CD4-positive, alpha-beta T cell treated with Interleukin-2 at 100 ng/mL for 4 hours (primary cell): ENCODE measurements at regions not wholly inside any gene's neighbourhood (a gene's known extent, or its start where the extent isn't known, plus 50 kb on each side); places are given as distances from the start of the nearest gene placed in this dataset.

ENCODE experiments used
- DNase-seq: peaks from one replicate; pipeline ENCODE4 v3.0.0-alpha.2; 2020; ENCODE audit warnings: low spot score

DNA sequence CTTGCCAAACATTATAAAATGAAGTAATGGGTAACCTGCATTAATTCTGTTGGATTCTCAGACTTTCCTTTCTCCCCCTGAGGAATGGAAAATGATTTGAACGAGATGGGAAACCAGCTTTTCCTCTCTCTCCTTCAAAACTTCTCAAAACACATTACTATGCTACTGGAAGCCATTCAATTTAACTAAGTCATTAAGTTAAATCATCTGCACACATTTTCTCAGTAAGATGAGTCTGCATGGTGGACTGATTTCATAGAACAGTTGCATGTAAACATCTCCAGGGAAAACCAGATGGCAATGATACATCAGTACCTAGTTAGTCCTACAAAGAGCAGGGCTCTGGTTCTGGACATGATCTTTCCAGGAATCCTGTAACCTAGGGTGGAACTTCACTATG is 59.9 kb downstream of the BMP4 start:
- no peak for DNase-seq

DNA sequence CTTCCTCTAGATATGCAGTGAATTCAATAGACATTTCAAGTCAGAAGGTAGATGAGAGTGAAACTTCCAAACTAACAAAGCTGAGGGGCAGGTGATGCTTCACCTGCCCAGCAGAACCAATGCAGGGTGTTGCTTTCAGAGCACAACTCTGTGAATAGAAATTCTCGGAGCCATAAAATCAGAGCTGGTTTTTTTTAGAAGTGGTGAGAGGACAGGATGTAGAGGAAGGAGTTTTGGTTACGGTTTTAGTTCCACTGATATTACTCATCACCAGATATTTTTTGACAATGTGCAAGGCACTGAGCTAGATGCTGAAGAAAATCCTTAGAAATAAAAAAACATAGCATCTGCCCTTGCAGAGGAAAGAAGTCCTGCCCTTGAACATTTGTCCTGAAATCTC is 62.2 kb downstream of the BMP4 start:
- DNase-seq, result no peak

DNA sequence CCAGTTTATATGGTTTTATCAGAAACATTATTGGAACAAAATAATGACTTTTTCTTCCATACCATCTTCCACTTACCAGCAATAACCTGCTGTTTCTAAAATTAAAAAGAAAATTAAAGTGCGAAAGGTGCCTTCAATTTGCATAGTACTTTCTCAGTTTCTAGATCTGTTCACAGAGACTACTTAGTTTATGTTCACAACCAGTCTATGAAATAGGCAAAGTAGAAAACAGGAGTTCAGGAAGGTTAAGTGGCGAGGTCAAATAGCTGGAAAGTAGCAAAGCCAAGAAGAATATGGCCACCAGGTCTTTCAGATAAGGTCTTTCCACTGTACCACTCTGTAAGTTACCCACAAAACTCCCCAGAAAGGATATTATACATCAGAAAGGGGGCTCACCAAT is 63.3 kb downstream of the BMP4 start:
- DNase-seq, result no peak

DNA sequence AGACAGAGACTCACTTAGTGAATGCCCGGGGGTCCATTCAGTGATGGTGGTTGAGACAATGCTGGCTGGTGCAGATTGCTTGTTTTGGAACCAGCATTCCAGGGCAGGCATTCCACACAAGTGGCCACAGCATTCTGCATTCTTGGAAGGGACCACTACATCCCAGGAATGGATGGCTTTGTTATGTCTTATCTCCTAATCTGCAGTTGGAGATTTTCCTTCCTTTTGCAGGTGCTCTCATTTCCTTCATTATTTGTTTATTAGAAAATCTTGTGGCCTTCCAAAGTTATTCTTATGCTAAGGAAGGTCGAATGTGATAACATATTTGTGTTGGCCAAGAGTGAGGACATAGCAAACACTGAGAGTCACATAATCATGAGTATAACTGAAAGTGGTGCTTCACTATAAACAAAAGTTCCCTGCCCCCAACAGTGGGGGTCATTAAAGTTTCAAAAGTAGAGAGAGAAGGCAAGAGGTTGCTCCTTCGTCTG is 66.0 kb downstream of the BMP4 start:
- DNase-seq, result no peak

DNA sequence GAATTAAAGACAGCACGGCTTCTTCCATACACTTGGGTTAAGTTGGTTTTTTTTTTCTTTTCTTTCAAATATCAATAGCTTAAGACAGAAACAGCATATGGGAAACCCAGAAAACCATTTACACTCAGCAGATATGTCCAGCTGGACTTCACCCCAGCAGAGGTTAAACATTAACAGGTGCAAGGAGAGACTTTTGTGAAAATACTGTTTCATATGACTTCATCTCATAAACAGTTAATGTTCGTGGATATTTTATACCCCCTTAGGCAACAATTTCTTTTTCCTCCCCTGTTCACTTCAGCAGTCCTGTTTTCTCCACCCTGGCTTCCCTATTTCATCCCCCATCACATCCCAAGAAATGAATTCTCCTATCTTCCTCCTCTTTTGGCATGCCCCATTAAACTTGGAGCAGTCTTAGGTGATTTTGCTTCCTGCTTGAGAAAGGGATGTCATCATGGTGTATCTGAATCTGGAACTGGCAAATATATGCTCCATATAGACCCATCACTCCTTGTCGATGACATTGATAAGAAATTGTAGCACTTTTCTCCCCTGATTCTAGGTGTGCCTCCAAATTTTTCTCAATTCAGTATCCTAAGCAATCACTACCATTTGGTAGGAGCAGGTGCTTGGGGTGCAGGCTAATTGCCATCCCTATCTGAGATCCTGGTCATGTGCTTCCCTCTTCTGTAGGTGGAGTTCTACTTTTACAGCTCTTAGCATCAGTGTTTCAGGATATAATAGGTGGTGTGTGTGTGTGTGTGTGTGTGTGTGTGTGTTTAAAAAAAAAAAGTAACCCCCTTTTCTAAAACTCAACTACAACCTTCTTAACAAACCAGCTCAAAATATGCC is 67.9 kb downstream of the BMP4 start:
- DNase-seq, result no peak

DNA sequence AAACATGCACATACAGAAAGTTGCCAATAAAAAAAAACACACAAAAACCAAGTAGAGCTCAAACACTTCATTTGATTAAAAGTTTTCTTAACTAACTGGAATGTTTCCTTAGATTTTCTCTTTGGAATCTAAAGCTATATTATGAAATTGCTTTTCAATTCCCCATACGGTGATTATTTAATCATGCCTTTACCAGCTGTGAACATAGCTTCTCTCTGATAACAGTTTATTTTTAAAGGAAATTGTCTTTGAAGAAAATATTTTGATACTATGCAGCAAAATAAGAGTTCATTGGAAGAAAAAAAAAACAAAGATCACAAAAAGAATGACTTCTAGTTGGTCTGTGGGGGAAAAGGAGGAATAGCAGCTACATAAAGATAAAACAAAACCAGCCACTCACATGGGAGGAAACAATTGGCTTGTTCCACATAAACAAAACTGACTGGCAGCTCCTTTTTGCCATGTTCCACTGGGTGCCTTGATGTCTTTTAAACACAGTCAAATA is 71.4 kb downstream of the BMP4 start:
- no peak for DNase-seq

DNA sequence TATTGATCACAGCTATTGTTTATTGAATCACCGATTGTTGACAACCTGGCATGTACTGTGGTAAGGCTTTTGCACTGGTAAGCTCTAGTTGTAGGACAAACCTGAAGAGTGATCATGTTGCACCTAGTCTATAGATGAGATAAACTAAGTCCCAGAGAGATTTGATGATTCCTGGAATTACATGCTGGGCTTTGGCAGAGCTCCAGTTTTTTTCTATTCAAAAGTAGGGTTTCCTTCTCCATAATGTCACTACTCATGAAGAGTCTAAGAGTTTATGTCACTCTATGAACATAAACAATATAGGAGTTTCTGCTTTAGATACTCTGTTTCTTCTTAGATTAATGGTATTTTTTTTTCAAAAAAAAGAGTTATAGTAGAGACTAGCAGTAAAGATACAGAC is 72.0 kb downstream of the BMP4 start:
- DNase-seq, result no peak

DNA sequence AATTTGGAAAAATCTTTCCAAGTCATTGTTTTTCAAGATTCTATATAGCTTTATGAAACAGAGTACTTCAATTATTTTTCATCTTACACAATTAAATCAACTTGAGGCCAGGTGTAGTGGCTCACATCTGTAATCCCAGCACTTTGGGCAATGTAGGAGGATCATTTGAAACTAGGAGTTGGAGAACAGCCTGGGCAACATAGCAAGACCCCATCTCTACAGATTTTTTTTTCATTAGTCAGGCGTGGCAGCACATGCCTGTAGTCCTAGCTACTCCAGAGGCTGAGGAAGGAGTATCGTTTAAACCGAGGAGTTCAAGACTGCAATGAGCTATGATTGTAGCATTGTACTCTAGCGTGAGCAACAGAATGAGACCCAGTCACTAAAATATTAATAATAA is 72.9 kb downstream of the BMP4 start:
- DNase-seq, result no peak

DNA sequence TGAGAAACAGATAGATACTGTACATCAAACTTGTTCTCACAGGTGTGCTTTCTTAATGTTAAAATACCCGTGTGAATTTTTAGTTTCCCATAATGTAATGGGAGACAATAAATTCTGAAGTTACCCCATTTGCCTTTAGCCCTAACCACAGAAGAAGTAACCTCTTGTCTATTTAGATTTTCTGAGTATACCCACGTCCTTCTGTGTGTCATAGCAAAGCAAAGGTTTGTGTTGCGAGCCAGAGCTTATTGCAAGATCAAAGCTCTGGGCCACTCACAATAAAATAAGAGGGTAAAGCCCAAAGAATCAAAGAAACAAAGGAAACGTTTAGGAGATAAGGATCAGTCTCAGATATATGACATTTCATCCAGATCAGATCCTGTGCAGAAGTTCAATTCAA is 73.9 kb downstream of the BMP4 start:
- DNase-seq, result no peak

DNA sequence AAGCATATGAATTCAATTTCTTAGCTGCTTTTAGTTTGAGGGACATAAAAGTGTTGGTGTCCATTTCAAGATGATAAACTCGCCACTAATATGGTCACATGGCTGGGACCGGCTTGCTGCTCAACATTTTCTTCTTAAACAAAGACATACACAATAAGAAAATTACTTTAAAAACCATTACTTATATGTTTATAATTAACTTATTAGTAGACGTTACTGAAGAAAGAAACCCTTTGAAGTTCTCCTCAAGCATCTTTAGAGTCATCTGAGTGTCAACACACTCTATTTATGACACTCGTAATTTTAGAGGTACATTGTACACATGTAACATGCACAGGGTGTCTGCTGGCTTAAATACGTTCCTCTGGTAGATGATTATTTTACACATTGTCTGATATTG is 74.7 kb downstream of the BMP4 start:
- no peak for DNase-seq

DNA sequence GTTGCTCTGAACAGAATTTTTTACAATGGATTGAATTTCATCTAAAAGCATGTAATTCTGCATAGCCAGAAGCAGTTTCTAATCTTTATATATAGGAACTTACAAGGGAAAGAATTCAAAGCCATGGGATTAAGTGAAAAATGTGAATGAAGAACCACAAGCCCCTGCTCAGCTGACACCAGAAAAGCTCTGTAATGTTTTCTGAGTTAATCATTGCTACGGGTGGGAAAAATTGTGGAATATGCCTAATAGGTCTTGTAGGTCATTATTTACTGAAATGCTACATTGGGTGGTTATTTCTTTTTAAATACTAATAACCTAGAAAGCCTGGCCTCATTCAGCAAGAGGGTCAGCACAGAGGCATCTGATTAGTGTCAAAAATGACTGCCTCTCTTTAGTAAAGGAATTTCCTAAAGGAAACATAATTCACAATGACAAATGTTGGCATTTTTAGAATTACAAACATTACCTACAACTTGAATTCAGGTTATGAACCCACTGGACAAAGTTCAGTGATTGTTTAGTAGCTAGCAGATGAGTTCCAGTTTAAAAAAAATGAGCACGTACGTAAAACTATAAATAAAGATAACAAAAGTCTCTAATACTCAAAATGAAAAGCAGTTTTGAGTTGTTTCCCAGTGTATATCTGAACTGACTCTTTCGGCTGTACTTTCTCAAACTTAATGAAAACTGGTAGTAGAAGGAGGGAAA is 75.3 kb downstream of the BMP4 start:
- DNase-seq, result no peak

DNA sequence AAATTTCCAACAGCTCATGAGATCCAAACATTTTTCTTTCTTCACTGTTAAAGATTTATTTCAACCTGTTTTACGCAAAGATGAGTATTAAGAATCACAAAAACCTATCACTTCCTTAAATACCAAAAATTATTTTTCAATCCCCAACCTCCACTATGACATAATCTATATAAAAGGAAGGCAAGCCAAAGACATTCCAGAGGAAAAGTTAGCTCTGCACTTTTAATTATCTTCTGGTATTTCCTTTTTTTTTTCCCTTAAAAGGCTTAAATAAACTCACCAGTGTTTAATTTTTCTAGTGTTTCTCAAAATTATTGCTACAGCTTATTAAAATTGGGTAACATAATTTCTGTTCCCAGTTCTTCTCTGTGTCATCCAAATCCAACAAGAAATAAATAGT is 75.9 kb downstream of the BMP4 start:
- DNase-seq, result no peak

DNA sequence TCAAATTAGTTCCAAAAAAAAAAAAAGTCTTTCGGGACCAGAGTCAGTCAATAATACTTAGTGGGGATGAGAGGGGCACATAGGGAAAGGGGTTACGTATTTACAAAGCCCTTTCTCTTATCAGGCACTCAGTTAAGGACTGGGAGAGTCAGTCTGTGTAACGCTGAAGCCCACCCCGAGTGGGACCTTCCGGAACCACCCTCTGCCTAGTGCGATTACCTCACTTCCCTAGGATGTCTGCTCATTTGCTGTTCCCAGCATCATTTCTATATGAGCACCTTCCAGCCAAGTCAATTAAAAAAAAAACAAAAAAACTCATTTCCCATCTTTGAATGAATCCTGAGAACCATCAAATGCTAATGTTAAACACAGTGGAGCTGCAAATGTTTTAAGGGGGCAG is 76.9 kb downstream of the BMP4 start:
- DNase-seq, result no peak

DNA sequence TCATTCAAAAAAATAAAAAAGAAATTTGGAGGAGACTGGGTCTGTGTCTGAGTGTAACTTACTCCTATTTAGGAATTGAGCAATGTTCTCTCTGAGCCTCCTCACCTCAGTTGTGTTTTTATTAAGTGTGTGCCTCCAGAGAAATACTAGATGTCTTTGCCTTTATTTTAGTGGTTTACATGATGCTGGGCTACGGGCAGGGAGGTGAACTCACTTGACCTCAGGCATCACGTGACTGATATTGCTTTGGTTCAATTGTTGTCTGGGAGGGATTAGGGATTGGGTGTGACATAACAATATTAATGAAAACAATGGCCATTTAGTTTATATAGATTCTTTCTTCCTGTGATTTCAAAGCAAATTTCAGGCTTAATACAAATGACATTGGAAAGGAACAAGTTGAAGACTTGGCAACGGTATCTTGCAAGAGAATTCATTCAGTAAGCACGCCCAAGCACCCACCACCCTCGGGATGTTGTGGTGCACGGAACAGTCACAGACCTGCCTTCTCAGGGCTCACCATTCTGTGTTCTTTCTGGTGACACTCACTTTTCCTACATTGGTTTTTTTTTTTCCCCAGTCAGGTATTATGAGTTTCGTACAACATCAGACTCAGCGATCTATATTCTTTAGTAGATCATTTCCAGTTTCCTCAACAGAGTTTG is 77.5 kb downstream of the BMP4 start:
- DNase-seq, result no peak

DNA sequence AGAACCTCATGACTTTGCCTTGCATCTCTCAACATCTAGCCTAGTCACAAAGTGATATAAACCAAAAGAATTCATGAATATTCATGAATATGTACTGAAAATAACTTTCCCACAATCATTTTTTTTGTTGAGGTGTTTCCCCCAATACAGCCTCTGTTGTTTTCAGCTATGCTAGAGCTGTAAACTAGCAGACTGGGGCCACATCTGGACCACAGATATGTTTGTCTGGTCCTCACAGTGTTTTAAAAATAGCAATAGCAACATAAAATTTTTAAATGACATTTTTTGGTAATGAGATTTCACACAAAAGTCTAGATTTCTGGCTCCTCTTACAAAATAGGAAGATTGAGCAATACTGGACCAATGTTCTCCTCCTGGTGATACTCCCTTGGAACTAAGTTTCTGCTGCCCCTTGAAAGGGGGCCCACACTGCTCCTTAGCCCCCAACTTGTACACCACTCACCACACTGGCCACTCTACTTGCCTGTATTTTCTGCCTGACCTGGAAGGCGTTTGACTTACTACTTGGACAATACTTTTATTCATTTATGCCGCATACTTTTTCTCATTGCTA is 81.2 kb downstream of the BMP4 start:
- no peak for DNase-seq

DNA sequence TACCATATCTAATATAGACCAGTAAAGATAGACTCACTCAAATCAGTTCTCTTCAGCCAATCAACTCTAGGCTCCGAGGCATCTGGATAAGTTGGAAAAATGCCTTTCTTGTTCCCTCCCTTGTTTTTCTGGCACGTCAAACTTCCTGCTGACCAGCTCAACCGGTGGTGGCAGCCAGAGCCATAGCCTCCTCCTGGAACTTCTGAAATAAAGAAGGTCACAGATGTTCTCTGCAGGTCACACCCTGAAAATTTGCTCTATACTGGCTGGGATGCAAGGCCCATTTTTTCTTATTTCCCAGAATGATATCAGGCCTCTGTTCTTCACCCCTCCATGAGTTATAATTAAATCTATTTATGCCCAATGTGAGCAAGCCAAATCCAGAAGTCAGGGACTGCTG is 81.9 kb downstream of the BMP4 start:
- no peak for DNase-seq

DNA sequence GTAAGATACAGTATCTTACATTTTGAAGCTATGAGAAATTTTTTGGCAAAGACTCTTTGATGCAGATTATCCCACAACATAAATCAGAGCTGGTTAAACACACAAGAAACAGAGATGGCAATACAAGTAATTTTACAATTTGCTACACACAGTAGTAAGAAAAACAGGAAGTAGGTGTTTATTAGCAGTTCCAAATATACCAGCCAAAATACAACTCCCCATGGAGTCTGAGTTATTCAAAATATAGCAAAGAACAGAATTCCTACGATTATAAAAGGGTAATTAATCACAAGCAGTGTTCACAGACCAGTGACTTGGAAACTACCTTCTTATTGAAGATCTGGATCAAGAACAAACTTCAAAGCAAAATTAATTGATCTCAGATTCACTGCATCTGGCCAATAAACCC is 83.9 kb downstream of the BMP4 start:
- DNase-seq, result no peak

DNA sequence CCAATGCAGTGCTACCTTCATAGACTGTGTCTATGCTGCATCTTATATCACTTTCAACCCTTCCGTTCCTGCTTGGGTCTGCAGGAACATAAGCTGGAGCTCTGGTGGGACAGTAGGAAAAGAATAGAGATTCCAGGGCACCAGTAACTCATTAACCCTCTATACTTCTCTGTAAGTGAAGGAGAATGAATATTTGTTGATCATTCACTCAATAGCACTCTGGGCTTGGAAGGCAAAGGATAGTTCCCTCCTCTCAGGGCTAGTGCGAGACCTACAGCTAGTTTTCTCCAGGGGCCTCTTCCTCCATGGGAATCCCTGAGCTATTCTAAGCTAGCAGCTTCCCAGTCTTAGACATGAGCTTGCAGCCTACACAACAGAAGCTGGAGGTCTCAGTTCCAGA is 84.7 kb downstream of the BMP4 start:
- no peak for DNase-seq

DNA sequence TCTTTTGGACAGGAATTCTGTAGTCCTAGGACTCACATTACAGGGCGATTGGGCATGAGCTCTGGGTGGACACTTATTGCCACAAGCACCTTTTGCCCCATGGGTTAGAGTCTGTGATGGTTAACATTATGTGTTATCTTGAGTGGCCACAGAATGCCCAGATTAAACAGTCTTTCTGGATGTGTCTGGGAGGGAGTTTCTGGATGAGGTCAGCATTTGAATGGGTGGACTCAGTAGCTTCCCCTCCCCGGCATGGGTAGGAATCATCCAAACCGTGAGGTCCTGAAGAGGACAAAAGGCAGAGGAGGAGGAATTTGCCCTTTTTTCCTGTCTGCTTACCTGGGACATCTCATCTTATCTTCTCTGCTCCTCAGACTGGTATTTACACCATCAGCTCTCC is 85.6 kb downstream of the BMP4 start:
- no peak for DNase-seq

DNA sequence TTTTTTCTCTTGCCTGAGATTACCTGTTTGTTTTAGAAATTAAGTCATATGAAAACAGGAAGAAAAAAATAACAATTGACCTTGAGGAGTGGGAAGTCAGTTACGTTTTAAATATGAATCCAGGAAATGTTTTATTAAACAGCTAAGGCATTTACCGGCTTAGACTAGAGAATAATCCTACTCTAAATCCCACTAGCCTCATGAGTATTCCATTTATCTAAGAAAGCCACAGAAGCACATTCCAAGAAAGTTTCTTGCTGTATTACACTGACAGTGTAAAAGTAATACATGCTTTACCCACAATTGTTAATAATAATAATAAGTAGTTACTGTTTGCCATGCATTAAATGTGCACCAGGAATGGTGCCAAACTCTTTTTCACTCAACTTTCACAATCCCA is 90.9 kb downstream of the BMP4 start:
- no peak for DNase-seq

DNA sequence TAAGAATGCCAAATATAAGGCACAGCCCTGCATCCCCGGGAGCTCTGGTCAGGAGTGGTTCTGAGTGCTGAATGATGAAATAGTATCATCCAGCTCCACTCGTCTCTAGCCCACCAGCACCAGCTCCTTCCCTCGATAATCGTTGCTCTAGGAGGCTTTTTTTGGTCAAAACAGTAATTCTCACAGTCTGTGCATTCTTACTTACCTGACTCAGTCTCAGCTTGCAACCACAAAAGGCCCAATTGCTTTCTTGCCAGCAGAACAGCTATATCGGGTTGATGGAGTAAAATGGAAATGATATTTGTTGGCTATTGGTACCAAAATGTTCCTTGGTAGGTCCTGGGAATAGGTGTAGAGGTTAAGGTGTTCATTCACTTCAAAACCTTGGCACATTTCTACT is 94.8 kb downstream of the BMP4 start:
- DNase-seq, result no peak

DNA sequence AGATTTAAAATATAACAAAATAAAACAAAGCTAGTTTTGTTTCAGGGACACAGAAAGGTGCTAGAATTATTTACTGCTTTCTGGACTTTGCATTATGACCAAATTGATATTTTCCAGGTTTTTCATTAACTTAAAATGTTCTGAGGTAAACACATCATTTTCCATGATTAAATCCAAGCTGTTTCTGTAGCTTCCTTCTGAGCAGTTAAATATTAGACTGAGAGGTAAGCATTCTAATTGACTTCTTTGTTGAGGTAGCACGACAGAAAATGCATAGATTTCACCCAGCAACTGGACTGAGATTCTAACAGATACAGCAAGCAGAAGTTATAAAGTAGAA is 98.3 kb downstream of the BMP4 start:
- no peak for DNase-seq
